Upper lobe of left lung (tissue), 6 donors: ENCODE measurements at regions not wholly inside any gene's neighbourhood (a gene's known extent, or its start where the extent isn't known, plus 50 kb on each side); places are given as distances from the start of the nearest gene placed in this dataset.

Experiments
- ATAC-seq, 2 donors: fragments of 200-7000 bp; cut with Tn5 transposase; one replicate each; pipeline ENCODE4 v1.9.1; 2022; ENCODE audit warnings: mild to moderate bottlenecking in 2 of 2, moderate library complexity in 2 of 2; ENCODE audit not compliant: low FRiP score in 2 of 2
- DNase-seq, 2 donors: peaks; one replicate each; pipeline ENCODE4 v3.0.0-alpha.2; 2019 to 2020
- H3K27ac ChIP-seq, 4 donors: fragments of 200-600 bp; sonication (generic); one replicate each; pipeline ENCODE4 v1.5.1; 2016 to 2019
- H3K27me3 ChIP-seq, 4 donors: fragments of 200-600 bp; sonication (generic); one replicate each; pipeline ENCODE4 v1.5.1; 2017 to 2019
- H3K36me3 ChIP-seq, 4 donors: fragments of 200-600 bp; sonication (generic); one replicate each; pipeline ENCODE4 v1.5.1; 2016 to 2019
- H3K4me1 ChIP-seq, 4 donors: fragments of 200-600 bp; sonication (generic); one replicate each; pipeline ENCODE4 v1.5.1; 2018 to 2019
- H3K4me3 ChIP-seq, 4 donors: fragments of 200-600 bp; sonication (generic); one replicate each; pipeline ENCODE4 v1.5.1; 2017 to 2019; ENCODE audit warnings: mild to moderate bottlenecking in 2 of 4, moderate library complexity in 1 of 4
- H3K9me3 ChIP-seq, 4 donors: fragments of 200-600 bp; sonication (generic); one replicate each; pipeline ENCODE4 v1.5.1; 2018 to 2019
- EP300 ChIP-seq, 4 donors: sonication (generic); formaldehyde crosslinking; IDR thresholded peaks; one replicate each; pipeline ENCODE4 v1.5.1; 2017; ENCODE audit warnings: antibody characterized with exemption in 4 of 4, control low read depth in 2 of 4
- POLR2A ChIP-seq, 4 donors: fragments of 450-650 bp; IDR thresholded peaks; one replicate each; pipeline ENCODE4 v1.5.1; 2016 to 2017; ENCODE audit warnings: antibody characterized with exemption in 4 of 4, mild to moderate bottlenecking in 2 of 4
- POLR2AphosphoS5 ChIP-seq, 2 donors: sonication (generic); formaldehyde crosslinking; IDR thresholded peaks; one replicate each; pipeline ENCODE4 v1.5.1; 2017; ENCODE audit warnings: antibody characterized with exemption in 2 of 2
- WGBS, 2 donors: methylation state at CpG; one replicate each; pipeline ENCODE4 v1.1.5; 2017 to 2018; 5-methylcytosine and 5-hydroxymethylcytosine counted together
- TF ChIP-seq, protein P1 (sequence below), 6 experiments: fragments of 450-650 bp in 4 of 6; fragments of 200-600 bp in 2 of 6; sonication (generic) in 2 of 6; IDR thresholded peaks; one replicate each; pipeline ENCODE4 v1.5.1; 2016 to 2019; ENCODE audit warnings: antibody characterized with exemption in 6 of 6
- donor health status: DM: no; HTN: no; CAD: no; lungs with moderate emphysema.
- donor health status: DM: no; HTN: yes; CAD: no; lungs with severe emphysema.

DNA sequence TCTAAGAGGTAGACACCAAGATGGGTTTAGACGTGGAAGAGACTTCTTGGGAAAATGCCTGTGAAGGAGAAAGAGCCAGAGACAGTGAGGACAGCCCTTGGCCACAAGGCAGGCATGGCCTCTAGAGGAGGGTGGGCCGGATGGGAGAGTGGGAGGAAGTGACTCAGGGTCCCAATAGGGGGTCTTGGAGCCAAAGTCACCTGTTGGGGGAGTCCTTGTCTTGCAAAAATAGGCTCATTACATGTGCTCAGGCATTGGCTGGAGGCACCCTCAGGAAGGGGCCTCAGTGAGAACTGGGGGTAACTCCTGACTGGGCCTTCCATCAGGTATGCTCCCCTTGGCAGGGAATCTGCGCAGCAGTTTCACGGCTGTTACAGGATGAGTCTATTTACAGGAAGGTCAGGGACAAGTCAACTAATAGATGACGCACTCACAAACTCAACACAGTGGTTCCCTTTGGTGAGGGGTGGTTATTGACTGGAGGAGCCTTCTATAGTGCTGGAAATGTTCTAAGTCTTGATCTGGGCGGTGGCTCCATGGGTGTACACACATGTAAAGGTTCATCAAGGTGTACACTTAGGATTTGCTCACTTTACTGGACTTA lies 259.6 kb downstream of the XXYLT1 start:
- Histone ChIP-seq H3K4me3 (no peak overlapping the region), H3K9me3 (no peaks in the 10 kb centered on the region), H3K4me1 (peaks cover 0 to 15% (median 10%) of the 10 kb centered on the region in 4 donors), H3K27ac (no peak overlapping the region), H3K27me3 (no peaks in the 10 kb centered on the region), H3K36me3 (no peaks in the 10 kb centered on the region)
- WGBS, 2 donors: 75 to 80% methylated on average over 6 of the region's 6 CpGs
- no peak for DNase-seq
- no peak for TF ChIP-seq POLR2AphosphoS5 (IDR thresholded peaks at IDR 0.05)
- no peak for ATAC-seq

DNA sequence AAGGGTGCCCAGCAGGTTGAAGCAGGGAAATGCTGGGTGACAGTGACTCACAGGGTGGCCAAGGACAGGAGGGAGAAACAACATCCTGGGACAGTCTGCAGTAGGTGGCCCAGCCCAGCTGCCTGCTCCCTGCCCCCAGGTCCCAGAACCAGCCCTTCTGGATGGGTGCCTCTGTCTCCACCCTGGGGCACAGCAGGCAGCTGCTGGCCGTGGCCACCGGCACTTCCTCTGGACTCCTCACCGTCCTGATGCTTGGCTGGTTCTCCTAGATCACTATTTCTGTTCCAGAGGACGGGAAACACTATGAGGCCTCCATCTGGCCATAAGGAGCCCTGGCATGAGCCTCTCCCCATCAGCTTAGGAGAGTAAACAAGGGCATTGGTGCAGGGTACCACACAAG lies 258.9 kb downstream of the XXYLT1 start:
- 50% methylated on average over 4 of the region's 4 CpGs; no CpG with 5 or more reads in 1 of the 2 donors for WGBS, 2 donors
- Histone ChIP-seq H3K4me1 (peaks cover 0 to 15% (median 10%) of the 10 kb centered on the region in 4 donors), H3K4me3 (no peak overlapping the region), H3K36me3 (no peaks in the 10 kb centered on the region), H3K9me3 (no peaks in the 10 kb centered on the region), H3K27me3 (no peaks in the 10 kb centered on the region), H3K27ac (no peak overlapping the region)
- ATAC-seq: no peak
- no peak for TF ChIP-seq EP300 (IDR thresholded peaks at IDR 0.05)
- no peak for TF ChIP-seq POLR2A (IDR thresholded peaks at IDR 0.05)
- TF ChIP-seq, protein P1, sequence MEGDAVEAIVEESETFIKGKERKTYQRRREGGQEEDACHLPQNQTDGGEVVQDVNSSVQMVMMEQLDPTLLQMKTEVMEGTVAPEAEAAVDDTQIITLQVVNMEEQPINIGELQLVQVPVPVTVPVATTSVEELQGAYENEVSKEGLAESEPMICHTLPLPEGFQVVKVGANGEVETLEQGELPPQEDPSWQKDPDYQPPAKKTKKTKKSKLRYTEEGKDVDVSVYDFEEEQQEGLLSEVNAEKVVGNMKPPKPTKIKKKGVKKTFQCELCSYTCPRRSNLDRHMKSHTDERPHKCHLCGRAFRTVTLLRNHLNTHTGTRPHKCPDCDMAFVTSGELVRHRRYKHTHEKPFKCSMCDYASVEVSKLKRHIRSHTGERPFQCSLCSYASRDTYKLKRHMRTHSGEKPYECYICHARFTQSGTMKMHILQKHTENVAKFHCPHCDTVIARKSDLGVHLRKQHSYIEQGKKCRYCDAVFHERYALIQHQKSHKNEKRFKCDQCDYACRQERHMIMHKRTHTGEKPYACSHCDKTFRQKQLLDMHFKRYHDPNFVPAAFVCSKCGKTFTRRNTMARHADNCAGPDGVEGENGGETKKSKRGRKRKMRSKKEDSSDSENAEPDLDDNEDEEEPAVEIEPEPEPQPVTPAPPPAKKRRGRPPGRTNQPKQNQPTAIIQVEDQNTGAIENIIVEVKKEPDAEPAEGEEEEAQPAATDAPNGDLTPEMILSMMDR (IDR thresholded peaks at IDR 0.05): no peak
- TF ChIP-seq POLR2AphosphoS5 (IDR thresholded peaks at IDR 0.05): no peak
- DNase-seq: no peak

DNA sequence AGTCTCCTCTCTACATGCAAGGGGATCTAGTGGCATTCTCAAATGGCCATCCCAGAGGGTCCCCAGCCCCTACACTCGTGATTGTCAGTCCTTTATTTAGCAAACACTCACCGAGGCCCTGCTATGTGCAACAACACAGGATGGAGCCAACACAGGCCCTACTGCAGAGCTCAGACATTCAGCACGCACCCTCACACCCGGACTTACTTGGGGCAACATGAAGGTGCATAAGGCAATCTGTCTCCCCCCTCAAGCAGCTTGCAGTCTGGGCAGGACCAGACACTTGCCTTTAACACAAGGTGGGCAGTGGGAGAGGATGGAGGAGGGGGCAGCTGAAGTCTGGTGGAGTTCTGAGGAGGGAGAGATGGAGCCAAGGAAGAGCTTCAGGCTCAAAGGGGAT lies 258.4 kb downstream of the XXYLT1 start:
- 82 to 90% methylated on average over 3 to 4 of the region's 4 CpGs for WGBS, 2 donors

DNA sequence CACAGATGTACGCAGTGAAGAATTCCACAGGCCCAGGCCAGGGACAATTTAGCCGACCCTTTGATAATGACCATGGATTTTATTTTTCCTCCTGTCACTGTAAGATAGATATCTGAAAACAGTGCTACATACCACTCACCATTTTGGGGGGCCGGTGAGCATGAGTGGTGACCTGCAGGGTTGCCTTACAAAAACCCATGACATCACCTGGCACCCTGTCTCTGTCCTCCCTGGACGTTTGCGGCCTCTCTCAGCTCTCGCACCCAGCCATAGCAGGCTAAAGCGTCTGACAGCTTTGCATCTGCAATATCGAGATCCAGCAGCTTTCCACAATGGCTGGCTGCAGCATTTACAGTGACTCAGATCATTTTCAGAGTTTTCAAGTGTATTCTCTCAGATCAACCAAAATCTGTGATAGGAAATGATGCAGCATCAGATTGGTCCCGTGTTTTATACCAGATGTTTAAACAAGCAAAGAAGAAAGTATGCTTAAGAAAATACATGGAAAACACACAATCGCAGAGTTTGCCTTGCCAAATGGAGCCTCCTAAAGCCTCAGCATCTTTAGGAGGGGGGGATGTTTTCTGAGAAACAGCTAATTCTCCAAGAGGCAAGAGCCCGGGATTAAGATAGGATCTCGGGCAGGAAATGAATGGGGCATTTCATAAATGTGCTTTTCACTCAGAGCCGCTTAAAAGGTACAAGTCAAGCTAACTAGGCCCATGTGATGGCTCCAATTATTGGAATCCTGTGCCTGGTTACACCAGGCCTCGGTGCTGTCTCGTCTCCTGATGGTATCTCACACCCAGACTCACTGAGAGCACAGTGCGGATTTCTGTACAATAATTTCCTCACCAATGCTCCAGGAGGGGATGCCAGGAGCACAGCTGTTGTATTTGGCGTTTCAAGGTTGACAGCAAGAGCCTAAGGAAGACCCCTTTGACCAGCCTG lies 257.3 kb downstream of the XXYLT1 start:
- Histone ChIP-seq H3K36me3 (no peaks in the 10 kb centered on the region), H3K4me1 (peaks cover 0 to 17% (median 14%) of the 10 kb centered on the region in 4 donors), H3K4me3 (no peak overlapping the region), H3K27me3 (no peaks in the 10 kb centered on the region), H3K27ac (no peak overlapping the region), H3K9me3 (no peaks in the 10 kb centered on the region)
- TF ChIP-seq POLR2A (IDR thresholded peaks at IDR 0.05) (no peak), POLR2AphosphoS5 (IDR thresholded peaks at IDR 0.05) (no peak), EP300 (IDR thresholded peaks at IDR 0.05) (no peak)
- TF ChIP-seq, protein P1 (IDR thresholded peaks at IDR 0.05): no peak
- WGBS, 2 donors: 80 to 81% methylated on average over 15 to 17 of the region's 17 CpGs
- ATAC-seq (no peak), DNase-seq (no peak)

More for the DNA sequence above, 258.4 kb downstream of the XXYLT1 start:
- Histone ChIP-seq H3K27ac (no peak overlapping the region), H3K9me3 (no peaks in the 10 kb centered on the region), H3K27me3 (no peaks in the 10 kb centered on the region), H3K36me3 (no peaks in the 10 kb centered on the region), H3K4me1 (peaks cover 0 to 15% (median 13%) of the 10 kb centered on the region in 4 donors), H3K4me3 (no peak overlapping the region)
- TF ChIP-seq EP300 (IDR thresholded peaks at IDR 0.05): no peak
- TF ChIP-seq, protein P1 (IDR thresholded peaks at IDR 0.05): no peak
- no peak for TF ChIP-seq POLR2A (IDR thresholded peaks at IDR 0.05)
- TF ChIP-seq POLR2AphosphoS5 (IDR thresholded peaks at IDR 0.05): no peak
- ATAC-seq (no peak), DNase-seq (no peak)

DNA sequence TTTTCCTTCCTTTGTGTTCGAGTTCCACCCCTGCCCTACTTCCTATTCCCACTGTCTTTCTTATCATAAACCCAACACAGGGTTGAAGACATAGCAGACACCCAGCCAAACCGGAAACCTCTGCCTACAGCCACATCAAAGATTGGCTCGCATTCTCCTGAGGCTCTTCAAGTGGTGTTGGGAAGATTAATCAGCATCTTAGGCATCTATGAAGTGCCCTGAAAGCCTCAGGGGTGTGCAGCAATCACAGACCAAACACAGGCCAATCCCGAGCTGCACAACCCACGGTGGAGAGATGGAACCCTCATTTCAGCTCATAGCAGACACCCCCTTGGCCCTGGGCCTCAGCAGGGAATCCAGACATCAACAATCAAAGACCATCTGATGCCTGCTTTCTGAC lies 255.9 kb downstream of the XXYLT1 start:
- no peaks in the 10 kb centered on the region for H3K27me3 ChIP-seq
- H3K4me1 ChIP-seq: peaks cover 0 to 17% (median 14%) of the 10 kb centered on the region in 4 donors
- H3K36me3 ChIP-seq: no peaks in the 10 kb centered on the region
- H3K27ac ChIP-seq: peak overlapping the region in 1 of 4 donors; percentile 7
- DNase-seq: no peak
- TF ChIP-seq, protein P1 (IDR thresholded peaks at IDR 0.05): no peak
- TF ChIP-seq POLR2AphosphoS5 (IDR thresholded peaks at IDR 0.05) (peak in 1 of 2 donors; percentile 39), POLR2A (IDR thresholded peaks at IDR 0.05) (no peak), EP300 (IDR thresholded peaks at IDR 0.05) (peak in 2 of 4 donors; percentile 2 to 22)
- no peak for ATAC-seq
- H3K9me3 ChIP-seq: no peaks in the 10 kb centered on the region
- H3K4me3 ChIP-seq: no peak overlapping the region
- WGBS, 2 donors: 19 to 25% methylated on average over 5 of the region's 5 CpGs
